ENCODE measurements at regions not wholly inside any gene's neighbourhood (a gene's known extent, or its start where the extent isn't known, plus 50 kb on each side); places are given as distances from the start of the nearest gene placed in this dataset.

DNA sequence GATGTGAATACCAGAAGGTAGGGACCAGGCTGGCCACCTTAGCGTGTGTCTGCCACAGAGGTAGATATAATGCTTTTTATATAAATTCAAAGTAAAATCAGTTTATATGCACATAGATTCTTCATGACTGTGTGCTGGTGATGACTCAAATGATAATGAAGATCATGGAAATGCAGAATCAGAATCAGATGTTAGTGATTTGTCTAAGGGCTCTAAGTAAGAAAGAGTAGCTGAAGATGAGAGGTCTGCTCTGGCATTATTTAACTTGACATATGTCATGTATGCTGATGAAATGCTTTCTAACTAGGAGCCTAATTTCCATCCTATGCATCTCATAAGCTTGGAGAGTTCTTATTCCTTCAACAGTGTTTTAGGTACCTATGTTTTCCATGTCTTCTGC lies 50.3 kb upstream of the DPH6 start:
- DNase-seq (ENCODE audit: low read depth in 2 of 3, low spot score in 2 of 3), result no peak

DNA sequence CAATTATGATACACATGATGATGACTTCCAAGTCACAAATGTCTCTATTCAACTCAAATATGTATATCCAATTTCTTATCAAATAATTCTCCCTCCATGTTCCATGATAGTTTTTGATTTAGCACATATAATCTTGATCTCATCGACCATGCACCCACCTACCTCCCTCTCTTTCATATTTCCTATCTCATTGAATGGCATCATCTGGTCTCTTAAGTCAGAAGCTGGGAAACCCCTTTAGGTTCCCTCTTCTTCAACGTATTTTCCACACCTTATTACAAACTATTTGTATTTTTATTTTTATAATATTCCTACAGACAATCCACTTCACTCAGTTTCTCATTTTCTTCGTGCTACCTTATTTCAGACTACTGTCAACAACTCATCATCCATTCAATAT lies 56.9 kb upstream of the DPH6 start:
- DNase-seq (ENCODE audit: low read depth in 2 of 3, low spot score in 2 of 3), result no peak

DNA sequence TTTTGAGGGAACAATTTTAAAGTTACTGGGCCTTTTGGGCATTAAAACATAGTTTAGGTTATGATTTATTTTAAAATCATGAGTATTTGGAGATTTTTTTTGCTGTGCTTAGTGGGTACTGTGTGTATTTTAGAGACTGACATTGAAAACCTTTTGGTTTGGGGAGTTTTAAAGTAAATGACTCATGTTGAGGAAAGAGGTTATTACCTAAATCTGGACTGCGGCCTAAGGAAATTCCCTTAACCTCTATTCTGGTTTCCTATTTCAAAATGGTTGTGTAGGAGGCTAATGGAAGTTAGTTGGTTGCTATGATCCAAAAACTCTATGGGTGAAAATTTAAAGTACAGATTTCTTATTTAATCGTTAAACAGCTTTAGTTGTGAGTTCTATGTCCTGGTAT lies 57.3 kb upstream of the DPH6 start:
- no peak for DNase-seq (ENCODE audit: low read depth in 2 of 3, low spot score in 2 of 3)

DNA sequence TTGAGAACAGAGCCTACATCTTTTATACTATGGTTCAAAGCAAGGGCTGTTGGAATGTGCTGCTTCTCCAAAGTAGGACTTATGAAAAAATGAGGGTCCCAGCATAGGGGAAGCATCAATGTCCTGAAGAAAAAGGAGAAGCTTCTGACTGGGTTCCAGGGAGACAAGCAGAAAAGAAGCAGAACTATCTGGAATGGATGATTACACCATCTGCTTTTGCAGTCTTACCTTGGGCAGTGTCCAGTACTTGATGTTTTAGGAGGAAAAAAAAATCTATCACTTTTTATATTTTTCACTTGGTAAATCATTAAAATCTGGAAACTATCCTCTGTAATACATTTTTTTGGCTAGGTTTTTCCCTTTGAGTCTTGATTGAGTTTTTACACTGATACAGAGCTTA lies 57.9 kb upstream of the DPH6 start:
- DNase-seq (ENCODE audit: low read depth in 2 of 3, low spot score in 2 of 3), result no peak

DNA sequence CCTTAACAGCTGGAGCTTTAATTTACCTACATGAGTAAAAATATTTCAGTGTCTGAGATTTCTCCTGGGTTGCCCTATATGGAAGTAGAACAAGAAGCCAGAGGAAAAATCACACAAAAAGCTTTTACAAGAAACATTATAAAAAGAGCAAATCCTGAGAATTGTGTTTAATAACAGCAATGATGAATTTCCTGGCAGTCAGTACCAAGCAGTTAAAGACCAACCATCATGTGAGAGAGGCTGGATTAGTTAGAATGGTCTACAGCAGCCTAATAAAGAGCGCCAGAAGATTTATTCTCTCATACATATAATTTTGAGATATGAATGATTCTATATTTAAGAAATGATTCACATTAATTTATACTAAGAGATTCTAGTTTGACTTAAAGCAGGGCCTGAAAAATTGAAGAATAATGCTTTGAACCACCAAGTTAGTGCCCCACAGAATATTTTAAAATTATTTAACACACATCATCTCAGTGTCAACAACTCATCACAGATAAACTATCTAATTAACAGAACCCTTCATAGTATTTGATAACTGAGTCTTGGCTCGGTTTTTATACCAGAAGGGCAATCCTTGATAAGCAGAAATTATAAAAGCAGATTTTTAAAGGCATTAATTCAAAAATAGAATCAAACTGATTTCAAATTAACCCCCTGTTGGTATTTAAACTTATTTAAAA lies 59.9 kb upstream of the DPH6 start:
- no peak for DNase-seq (ENCODE audit: low read depth in 2 of 3, low spot score in 2 of 3)

DNA sequence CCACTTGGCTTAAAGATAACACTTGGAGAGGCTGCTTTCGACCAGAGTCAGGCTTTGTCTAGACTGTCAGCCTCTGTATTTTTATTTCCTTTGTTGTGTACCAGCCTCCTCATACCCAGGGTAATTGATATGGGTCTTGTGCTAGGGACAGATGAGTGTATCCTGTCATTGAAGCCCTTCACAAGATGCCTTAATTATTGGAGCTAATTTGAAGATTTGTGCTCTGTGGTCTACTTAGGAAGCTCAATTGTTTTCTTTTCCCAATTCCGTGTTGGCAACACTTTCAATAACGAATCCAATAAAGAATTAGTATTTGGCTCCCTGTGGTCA lies 60.5 kb upstream of the DPH6 start:
- DNase-seq (ENCODE audit: low read depth in 2 of 3, low spot score in 2 of 3), result no peak

DNA sequence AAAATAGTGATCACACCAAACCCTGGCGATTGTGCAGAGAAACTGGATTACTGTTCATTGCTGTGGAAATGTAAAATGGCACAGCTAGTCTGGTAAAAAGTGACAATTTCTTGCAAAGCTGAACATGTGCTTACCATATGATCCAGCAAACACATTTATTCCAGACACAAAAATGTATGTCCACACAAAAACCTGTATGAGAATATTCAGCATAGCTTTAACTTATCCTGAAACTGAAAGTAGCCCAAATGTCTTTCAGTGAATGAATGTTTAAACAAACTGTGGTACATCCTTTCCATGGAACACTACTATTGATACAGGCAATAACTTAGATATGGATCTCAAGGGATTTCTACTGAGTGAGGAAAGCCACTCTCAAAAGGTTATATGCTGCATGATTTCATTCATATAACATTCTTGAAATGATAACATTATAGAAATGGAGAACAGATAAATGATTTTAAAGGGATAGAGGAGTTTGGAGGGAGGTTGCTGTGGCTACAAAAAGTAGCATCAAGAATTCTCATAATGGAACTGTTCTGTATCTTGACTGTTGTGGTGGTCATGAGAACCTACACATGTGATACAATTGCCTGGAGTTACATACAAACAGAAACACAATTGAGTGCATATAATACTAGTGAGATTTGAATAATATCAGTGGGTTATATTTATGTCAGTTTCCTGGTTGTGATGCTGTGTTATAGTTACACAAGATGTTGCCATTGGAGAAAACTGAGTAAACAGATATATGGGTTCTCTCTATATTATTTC lies 70.7 kb upstream of the DPH6 start:
- no peak for DNase-seq (ENCODE audit: low read depth in 2 of 3, low spot score in 2 of 3)

DNA sequence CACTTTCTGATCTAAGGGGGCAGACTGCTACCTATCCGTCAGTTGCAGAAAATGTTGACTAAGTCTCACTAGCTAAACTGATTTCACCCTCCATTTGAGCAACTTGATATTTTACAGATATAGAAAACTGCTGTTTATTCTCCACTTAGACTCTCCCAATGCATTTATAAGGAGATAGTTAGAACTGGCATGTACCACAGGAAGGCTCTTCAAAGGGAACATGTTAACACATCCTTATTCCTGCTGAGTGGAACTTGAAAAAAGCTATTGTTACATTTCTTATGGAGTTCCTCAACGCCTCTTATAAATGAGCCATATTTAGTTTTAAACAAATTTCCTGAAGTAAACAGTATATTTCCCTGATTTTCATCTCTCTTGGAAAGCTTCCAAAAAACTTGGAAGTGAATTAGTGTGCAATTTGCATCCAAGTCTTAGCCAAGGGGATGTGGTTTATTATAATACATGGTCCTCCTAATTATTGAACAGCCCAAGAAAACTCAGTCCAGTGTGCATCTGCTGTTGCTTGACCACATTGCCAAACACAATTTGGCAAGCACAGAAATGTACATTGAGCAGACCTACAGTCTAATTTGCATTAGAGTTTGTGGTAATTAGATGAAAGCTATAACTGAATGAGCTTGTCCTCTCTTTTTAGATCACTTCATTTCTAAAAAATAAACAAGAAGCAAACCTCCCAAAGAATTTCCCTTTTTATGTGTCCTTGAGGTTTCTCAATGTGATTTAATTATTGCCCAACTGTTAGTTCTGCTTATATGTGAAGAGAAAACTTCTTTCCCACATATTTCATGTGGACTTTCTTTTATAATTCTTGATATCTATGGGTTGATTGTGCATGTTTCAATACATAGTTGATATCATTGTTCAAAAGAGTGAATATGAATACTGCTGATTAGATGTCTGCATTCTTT lies 72.6 kb upstream of the DPH6 start:
- DNase-seq (ENCODE audit: low read depth in 2 of 3, low spot score in 2 of 3), result no peak

DNA sequence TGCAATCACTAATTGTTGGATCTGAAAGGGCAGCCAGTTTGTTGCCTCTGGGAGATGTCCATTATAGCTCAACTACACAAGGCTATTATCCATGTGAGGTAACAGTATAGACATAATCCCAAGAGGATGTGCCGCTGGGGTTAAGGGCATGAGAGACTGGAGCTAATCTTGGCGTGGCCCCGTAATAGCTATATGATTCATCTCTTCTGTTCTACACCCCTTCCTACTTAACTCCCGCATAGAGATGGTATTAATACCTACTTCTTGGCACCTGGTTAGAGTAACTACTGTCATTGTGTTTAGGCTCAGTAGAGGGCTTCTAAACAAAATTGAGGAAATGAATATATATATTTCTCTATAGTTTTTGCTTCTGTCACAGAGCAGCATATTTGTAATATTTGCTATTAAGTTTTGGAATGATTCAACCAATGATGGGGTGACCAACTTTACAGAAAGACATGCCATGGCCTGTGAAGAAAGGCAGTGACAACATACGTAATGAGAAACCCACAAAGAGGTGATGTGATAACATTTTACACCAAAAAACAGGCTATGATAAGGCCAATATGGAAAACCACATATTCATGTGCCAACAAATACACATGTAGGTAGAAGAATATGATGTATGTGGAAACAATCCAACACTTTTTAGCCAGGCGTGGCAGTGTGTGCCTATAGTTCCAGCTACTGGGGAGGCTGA lies 76.8 kb upstream of the DPH6 start:
- no peak for DNase-seq (ENCODE audit: low read depth in 2 of 3, low spot score in 2 of 3)

DNA sequence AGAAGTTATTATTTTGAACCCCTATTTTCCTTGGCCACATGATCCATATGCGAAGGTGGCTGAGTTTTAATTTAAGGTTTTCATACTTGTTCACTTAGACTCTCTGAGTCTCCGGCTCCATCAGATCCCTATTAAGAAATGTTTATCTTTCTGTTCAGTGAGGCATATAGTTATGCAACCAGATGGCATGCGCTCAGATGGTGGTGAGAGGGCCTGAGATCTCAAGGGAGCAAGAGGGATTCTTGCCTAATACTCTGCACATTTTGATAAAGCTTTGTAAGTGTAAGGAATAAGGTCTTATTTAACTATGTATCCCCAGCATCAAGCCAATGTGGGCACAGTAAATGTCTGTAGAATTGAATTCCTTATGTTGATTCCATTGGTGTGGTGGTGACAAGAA lies 78.9 kb upstream of the DPH6 start:
- DNase-seq (ENCODE audit: low read depth in 2 of 3, low spot score in 2 of 3), result no peak

DNA sequence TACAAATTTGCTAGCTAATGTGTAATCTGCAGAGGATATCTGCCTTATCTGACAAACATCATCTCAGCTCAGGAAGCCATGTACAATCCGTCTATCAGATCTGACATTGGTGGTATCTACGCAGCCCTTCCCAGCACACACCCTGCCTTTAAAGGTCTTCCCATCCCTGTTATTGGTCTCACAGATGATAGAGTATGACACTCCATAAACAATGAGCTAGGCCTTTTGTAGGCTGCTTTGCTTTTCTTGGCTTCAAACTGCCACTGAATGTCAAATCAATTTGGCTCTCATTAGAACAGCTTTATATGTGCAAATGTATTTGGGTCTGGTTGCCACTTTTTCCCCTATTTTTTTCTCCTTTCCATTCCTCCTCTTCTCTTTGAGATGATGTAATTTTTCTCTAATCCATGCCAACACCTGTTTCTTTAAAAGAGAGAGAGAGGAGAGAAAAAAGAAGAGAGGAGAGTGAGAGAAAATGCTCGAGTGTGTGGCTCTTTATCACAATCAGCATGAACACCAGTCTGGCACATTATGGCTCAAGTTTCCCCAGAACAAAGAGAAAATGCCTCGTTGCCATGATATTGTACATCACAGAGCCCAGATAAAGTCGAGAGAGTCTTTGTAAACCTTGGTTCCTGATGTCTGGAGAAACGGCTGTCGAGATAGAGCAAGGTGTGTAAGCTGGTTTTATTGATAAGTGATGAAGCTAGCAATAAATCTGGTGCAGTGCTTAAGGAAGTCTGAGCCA lies 80.8 kb upstream of the DPH6 start:
- DNase-seq (ENCODE audit: low read depth in 2 of 3, low spot score in 2 of 3), result no peak

DNA sequence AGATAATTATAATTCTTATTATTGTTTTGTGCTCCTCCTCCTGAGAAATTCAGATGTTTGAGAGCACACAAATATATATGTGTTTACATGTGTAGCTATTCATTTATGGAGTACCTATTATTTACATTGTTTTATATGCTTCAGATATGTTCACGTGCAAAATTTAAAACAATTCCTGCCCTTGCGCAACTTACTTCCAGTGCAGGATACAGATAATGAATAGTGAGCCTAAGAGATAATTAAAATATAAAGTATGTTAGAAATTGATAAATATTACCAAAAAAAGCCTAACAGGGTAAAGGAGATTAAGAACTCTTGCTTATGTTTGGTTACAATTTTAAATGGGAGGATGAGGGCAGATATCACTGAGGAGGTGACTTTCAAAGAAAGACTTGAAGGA lies 81.7 kb upstream of the DPH6 start:
- no peak for DNase-seq (ENCODE audit: low read depth in 2 of 3, low spot score in 2 of 3)

DNA sequence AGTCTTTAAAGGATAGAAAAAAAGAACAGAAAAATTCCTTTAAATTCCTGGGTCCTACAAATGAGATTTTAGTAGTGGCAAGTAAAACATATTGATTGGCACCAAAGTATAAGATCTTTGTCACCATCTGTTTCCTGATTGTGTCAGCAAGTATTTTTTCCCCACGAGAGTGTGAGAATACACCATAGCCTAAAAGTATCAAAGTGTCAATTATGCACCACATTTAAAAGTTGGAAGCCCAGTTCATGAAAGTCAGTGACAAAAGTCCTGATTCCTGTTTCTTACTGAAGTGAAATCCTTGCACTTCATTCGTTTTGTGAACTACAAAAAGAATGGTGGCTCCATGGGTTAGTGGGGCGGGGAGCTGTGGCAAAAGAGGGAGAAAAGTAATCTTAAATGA lies 83.8 kb upstream of the DPH6 start:
- no peak for DNase-seq (ENCODE audit: low read depth in 2 of 3, low spot score in 2 of 3)

DNA sequence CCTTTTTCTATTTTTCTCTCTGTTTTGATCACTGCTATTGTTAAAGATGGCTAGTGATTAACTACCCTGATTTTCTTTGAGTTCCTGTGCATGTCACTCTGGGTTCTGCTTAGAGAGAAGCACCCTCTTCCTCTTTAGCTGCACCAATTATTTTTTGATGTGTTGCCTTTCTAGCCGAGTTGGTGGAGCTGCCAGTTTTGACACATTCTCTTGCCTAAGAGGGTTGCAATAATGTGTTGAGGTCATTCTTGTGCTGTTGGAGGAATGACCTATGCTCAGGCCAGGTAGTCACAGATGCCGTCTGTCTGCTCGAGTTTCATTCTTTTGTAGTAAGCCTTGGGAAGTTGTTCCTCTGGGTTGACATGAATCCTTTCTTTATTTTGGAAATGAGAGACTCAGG lies 84.6 kb upstream of the DPH6 start:
- no peak for DNase-seq (ENCODE audit: low read depth in 2 of 3, low spot score in 2 of 3)

DNA sequence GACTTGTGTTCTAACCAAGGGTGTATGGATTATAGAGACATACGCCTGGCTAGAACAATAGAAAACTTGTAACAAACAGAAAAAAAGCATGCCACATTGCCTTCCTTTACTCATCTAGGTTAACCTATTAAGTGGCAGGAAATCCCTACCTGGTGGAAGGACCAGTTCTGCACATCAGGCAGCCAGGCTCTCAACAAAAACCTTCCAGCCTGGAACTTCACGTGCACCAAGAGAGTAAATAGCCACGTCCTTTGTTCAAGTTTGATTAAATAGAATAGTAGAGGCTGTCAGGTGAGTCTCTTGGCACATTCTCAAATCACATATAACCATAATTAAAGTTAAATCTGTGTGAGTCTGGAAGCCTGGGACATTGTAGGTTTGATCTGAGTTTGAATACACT lies 85.0 kb upstream of the DPH6 start:
- DNase-seq (ENCODE audit: low read depth in 2 of 3, low spot score in 2 of 3), result no peak

DNA sequence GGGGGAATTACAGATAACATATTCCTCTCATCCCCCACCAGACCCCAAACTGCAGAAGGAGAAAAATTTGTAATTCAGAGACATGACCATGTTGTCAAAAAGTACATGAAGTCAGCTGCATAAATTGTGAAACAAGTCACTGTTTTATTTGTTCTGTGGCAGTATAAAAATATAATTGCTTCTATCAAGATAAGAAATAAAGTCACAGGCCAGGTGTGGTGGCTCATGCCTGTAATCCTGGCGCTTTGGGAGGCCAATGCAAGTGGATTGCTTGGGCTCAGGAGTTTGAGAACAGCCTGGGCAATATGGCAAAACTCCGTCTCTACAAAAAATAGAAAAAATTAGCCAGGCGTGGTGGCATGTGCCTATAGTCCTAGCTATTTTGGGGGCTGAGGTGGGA lies 87.7 kb upstream of the DPH6 start:
- no peak for DNase-seq (ENCODE audit: low read depth in 2 of 3, low spot score in 2 of 3)

DNA sequence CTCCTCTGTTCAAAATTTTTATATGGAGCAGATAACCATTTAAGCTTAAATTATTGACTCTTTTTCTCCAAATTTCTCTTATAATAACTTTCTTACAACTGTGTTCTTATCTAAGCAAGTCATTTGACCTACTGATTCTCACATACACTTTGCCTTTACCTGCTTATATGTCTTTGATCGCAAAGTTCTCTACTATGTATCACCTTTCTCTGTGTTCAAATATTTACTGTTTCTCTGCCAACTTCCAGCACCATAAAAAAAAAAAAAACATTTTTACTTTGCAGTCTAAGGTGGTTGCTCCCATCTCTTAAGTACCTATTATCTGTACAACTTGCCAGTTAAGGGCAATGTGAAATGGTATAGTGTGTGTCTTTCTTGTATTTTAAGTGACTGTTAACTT lies 100.8 kb upstream of the DPH6 start:
- DNase-seq (ENCODE audit: low read depth in 2 of 3, low spot score in 2 of 3), result no peak

DNA sequence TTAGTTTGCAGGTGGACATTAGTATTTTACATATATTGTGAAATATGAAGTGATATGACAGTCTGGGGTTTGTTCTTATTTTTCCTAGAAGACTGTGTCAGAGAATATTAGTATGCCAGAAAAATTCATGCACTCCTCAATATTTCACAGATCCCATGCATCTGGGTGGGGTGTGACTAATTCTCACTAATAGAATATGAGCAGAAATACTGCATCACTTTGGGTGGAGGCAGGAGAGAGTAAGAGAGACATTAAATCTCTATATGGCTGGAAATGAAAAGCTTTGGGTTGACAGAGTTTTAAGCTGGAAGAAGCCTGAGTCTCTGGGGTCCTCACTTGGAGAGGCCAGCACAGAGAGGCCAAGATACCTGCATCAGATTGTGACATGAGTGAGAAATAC lies 101.3 kb upstream of the DPH6 start:
- no peak for DNase-seq (ENCODE audit: low read depth in 2 of 3, low spot score in 2 of 3)

DNA sequence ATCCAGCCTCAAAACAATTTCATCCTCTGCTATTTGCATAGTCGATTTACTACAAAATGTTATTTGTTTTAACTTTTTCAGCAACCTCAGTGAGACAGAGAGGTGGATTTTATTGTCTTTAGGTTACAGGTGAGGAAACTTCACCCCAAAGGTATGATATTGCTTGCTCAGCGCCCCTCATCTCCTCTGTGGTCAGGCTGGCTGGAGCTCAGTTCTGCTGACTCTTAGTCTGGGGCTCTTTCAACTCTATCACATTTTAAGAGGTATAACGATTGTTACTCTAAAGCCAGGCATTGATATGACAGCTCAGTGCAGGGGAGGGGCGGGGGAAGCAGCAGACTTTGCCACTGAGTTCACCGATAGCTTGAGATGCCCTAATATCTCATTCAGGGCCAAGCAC lies 103.0 kb upstream of the DPH6 start:
- no peak for DNase-seq (ENCODE audit: low read depth in 2 of 3, low spot score in 2 of 3)

DNA sequence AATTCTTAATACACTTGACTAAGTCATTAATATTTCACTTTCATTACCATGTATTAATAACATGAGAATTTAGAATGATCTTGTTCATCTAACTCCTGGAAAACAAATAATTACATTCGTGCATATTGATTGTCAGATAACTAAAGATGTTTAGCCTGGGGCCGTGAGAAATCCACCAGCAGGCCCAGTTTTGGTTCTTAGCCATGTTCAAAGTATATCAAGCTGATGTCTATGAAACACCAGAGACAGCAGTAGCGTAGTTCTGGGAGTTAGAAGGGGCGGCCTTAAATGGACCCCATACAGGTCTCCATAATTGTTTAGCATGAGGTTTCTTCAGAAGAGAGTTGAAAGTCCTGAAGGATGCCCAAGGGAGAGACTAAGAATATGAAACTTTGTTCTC lies 103.6 kb upstream of the DPH6 start:
- no peak for DNase-seq (ENCODE audit: low read depth in 2 of 3, low spot score in 2 of 3)

DNA sequence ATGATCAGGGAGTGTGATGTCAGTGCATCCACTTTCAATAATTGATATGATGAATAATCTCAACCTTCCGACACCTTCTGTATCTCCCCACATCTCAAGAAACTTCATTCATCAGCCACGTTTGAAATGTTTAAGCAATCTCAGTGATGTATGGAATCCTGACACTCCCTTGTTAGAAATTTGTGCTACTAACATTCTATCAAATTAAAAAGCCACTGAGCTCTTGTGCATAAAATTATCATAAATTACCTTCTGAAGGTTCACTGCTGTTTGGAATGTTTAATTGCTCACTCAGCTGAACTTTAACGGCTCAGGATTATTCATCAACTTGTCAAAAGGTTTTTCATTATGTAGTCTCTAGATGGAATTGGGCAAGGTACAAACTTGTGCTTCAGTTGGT lies 108.4 kb upstream of the DPH6 start:
- no peak for DNase-seq (ENCODE audit: low read depth in 2 of 3, low spot score in 2 of 3)

Measured in activated CD8-positive, alpha-beta memory T cell treated with anti-CD3 and anti-CD28 coated beads for 48 hours (primary cell).